Skeletal muscle satellite cell (primary cell): ENCODE measurements at regions not wholly inside any gene's neighbourhood (a gene's known extent, or its start where the extent isn't known, plus 50 kb on each side); places are given as distances from the start of the nearest gene placed in this dataset. TPM values are rescaled to one million over a fixed set of nuclear protein-coding genes. Genes with fewer than 3 reads are reported as not detected.

Experiments
- small RNA-seq: library from RNA; depleted of rRNA; stranded (forward); fragments of <200 nt; gene quantifications from one replicate; pipeline ENCODE3, GENCODE V24; 2012

Small RNA genes in the stretch of these regions (small RNA-seq; reads per million reads assigned to genes)
- not detected for gene HSPE1P24
